ENCODE measurements at regions not wholly inside any gene's neighbourhood (a gene's known extent, or its start where the extent isn't known, plus 50 kb on each side); places are given as distances from the start of the nearest gene placed in this dataset.

DNA sequence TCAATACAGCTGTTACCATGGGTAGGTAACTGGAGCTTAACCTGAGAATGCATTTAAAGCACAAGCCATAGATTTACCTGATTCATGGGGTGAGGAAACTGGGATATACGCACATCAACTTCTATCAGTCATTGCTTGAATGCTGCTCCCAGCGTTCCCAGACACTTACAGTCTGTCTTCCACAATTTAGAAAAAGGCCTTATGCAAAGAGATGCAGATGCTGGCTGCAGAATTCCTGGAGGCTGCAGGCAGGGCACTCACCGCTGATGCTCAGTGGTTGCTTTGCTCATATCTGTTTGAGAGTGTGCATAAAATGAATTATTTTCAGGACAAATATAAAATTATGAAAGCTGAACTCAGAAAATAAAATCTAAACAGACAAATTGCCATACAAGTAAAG, 950.7 kb upstream of the PIK3C3 start:
- no peak overlapping the region for H3K4me3 ChIP-seq
- H3K4me1 ChIP-seq, result no peaks in the 10 kb centered on the region
- ATAC-seq (no peak), DNase-seq (no peak)
- no peak overlapping the region for H3K27ac ChIP-seq
- H3K36me3 ChIP-seq, result no peaks in the 10 kb centered on the region
- no peaks in the 10 kb centered on the region for H3K9me3 ChIP-seq
- H3K27me3 ChIP-seq, result no peaks in the 10 kb centered on the region
- intact Hi-C loops (cut with DNase I), result no loop called here
- no peak for TF ChIP-seq POLR2A (IDR thresholded peaks at IDR 0.05)
- TF ChIP-seq CTCF (IDR thresholded peaks at IDR 0.05), result no peak
- 59 to 75% (median 70%) methylated on average over 3 of the region's 3 CpGs for WGBS, 4 donors

GRCh38 chr18:40995529-40995928, 959.5 kb upstream of the PIK3C3 start:
- 34 to 82% (median 55%) methylated on average over 1 of the region's 1 CpG for WGBS, 4 donors
- intact Hi-C loops (cut with DNase I), result no loop called here
- ATAC-seq, result no peak

GRCh38 chr18:40993363-40993762, 961.7 kb upstream of the PIK3C3 start:
- TF ChIP-seq CTCF (IDR thresholded peaks at IDR 0.05), result no peak
- TF ChIP-seq POLR2A (IDR thresholded peaks at IDR 0.05), result no peak
- no peak for ATAC-seq

More at GRCh38 chr18:40995529-40995928, 959.5 kb upstream of the PIK3C3 start:
- Histone ChIP-seq H3K27ac (no peak overlapping the region), H3K9me3 (no peaks in the 10 kb centered on the region), H3K36me3 (no peaks in the 10 kb centered on the region), H3K4me3 (no peak overlapping the region), H3K4me1 (no peaks in the 10 kb centered on the region), H3K27me3 (no peaks in the 10 kb centered on the region)
- TF ChIP-seq POLR2A (IDR thresholded peaks at IDR 0.05), result no peak
- no peak for TF ChIP-seq CTCF (IDR thresholded peaks at IDR 0.05)
- no peak for DNase-seq

DNA sequence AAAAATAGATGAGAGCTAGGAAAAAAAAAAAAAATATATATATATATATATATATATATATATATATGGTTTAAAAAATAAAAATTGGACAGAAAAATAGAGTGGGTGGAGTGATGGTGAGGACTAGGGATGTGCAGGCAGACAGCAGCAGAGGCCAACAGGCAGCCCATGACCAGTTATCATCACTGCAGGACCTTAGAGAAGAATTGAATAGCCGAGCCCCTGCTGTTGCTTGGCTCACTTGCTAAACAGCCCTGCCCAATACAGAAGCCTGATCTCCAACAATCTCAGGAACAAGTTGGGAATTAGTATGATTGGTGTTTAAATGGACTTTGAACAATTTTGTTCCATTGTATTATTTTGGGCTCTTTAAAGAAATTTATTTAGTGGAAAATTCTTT, 967.5 kb upstream of the PIK3C3 start:
- WGBS, 4 donors, result 72 to 90% (median 84%) methylated on average over 1 of the region's 1 CpG
- H3K4me1 ChIP-seq, result no peaks in the 10 kb centered on the region
- no peaks in the 10 kb centered on the region for H3K9me3 ChIP-seq
- DNase-seq (no peak), ATAC-seq (no peak)
- intact Hi-C loops (cut with DNase I), result no loop called here
- no peaks in the 10 kb centered on the region for H3K36me3 ChIP-seq
- no peak overlapping the region for H3K4me3 ChIP-seq
- H3K27me3 ChIP-seq, result no peaks in the 10 kb centered on the region
- TF ChIP-seq POLR2A (IDR thresholded peaks at IDR 0.05), result no peak
- no peak for TF ChIP-seq CTCF (IDR thresholded peaks at IDR 0.05)
- no peak overlapping the region for H3K27ac ChIP-seq

More at GRCh38 chr18:40993363-40993762, 961.7 kb upstream of the PIK3C3 start:
- Histone ChIP-seq H3K36me3 (no peaks in the 10 kb centered on the region), H3K9me3 (no peaks in the 10 kb centered on the region), H3K4me1 (no peaks in the 10 kb centered on the region), H3K27me3 (no peaks in the 10 kb centered on the region), H3K27ac (no peak overlapping the region), H3K4me3 (no peak overlapping the region)
- no peak for DNase-seq
- intact Hi-C loops (cut with DNase I), result no loop called here
